ENCODE measurements at regions not wholly inside any gene's neighbourhood (a gene's known extent, or its start where the extent isn't known, plus 50 kb on each side); places are given as distances from the start of the nearest gene placed in this dataset.

DNA sequence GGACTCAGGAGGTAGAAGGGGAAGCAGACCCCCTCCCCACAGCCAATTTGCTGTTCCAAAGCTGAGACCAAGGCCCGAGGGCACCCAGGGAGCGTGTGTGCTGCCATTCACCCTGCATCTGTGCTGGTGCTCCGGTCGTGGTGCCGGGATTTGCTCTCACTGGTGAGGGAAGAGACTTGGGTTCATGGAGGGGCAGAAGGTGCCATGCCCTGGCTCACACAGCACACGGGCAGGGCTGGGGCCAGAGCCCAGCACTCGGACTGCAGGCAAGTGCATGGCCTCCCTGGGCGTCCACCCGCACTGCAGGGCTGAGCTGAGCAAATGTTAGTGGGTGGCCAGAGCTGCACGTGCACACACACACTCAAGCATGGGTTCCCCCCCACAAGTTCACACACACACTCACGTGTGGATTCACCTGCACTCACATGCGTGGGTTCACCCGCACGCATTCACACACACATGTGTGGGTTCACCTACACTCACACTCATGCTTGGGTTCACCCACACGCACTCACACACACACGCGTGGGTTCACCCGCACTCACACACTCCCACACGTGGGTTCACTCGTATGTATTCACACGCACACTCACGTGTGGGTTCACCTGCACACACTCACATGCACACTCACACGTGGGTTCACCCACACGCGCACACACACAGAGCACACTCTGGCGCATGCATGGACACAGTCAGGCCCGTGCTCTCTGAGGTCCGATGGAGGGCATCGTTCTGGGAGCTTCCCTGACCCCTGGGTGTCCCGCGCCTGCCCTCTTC is 57.0 kb upstream of the CBFA2T3 start:
- Histone ChIP-seq H3K9ac (ENCODE audit: insufficient read depth, low read length) (no peak overlapping the region), H3K9me3 (ENCODE audit: control insufficient read depth, insufficient read depth, low read depth, low read length) (no peaks in the 10 kb centered on the region), H3K27ac (ENCODE audit: insufficient read depth, low read length) (no peak overlapping the region), H2AFZ (ENCODE audit: low read length) (no peak overlapping the region), H3K4me3 (replicated peaks in 1 of 4; ENCODE audit: control extremely low read depth in 1 of 4, insufficient read depth in 1 of 4, low read depth in 3 of 4, low read length in 4 of 4) (no peak overlapping the region), H4K20me1 (ENCODE audit: control insufficient read depth, extremely low read depth, insufficient read depth, low read length) (no peaks in the 10 kb centered on the region), H3K36me3 (ENCODE audit: control insufficient read depth, insufficient read depth, low read length) (no peaks in the 10 kb centered on the region), H3K27me3 (ENCODE audit: control insufficient read depth, insufficient read depth, low read length) (peaks cover 3% of the 10 kb centered on the region), H3K4me1 (ENCODE audit: control insufficient read depth, extremely low read depth, insufficient read depth, low read length) (no peaks in the 10 kb centered on the region), H3K4me2 (ENCODE audit: extremely low read depth, insufficient read depth, low read length) (no peak overlapping the region), H3K79me2 (ENCODE audit: control insufficient read depth, insufficient read depth, low read length) (no peaks in the 10 kb centered on the region)
- DNase-seq (ENCODE audit: low read depth in 2 of 2) = no peak
- TF ChIP-seq, protein P1, sequence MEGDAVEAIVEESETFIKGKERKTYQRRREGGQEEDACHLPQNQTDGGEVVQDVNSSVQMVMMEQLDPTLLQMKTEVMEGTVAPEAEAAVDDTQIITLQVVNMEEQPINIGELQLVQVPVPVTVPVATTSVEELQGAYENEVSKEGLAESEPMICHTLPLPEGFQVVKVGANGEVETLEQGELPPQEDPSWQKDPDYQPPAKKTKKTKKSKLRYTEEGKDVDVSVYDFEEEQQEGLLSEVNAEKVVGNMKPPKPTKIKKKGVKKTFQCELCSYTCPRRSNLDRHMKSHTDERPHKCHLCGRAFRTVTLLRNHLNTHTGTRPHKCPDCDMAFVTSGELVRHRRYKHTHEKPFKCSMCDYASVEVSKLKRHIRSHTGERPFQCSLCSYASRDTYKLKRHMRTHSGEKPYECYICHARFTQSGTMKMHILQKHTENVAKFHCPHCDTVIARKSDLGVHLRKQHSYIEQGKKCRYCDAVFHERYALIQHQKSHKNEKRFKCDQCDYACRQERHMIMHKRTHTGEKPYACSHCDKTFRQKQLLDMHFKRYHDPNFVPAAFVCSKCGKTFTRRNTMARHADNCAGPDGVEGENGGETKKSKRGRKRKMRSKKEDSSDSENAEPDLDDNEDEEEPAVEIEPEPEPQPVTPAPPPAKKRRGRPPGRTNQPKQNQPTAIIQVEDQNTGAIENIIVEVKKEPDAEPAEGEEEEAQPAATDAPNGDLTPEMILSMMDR (conservative IDR thresholded peaks at IDR 0.05 in 1 of 2, IDR thresholded peaks at IDR 0.05 in 1 of 2; ENCODE audit: low read depth in 1 of 2, low read length in 2 of 2) = no peak
- TF ChIP-seq EZH2 (IDR thresholded peaks at IDR 0.05; ENCODE audit: low read length, missing control alignments) = no peak

DNA sequence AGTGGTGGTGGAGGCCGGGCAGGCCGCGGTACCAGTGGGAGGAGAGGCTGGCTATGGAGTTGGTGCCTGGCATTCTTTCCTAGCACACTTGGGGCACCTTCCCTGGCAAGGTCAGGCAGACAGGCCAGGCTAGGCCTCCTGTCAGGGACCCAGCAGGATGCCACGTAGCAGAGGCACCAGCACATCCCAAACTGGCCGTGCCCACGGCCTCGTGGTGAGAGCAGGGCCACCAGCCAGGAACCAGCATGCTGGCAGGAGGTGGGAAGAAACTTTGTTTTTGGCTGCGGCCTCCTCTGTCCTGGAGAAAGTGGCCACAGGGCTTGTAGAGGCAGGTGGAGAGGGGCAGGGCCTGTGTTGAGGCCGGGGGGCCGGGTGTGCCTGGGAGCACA is 57.6 kb upstream of the CBFA2T3 start:
- Histone ChIP-seq H3K27ac (ENCODE audit: insufficient read depth, low read length) (no peak overlapping the region), H3K9me3 (ENCODE audit: control insufficient read depth, insufficient read depth, low read depth, low read length) (no peaks in the 10 kb centered on the region), H3K4me1 (ENCODE audit: control insufficient read depth, extremely low read depth, insufficient read depth, low read length) (no peaks in the 10 kb centered on the region), H3K4me3 (replicated peaks in 1 of 4; ENCODE audit: control extremely low read depth in 1 of 4, insufficient read depth in 1 of 4, low read depth in 3 of 4, low read length in 4 of 4) (no peak overlapping the region), H3K36me3 (ENCODE audit: control insufficient read depth, insufficient read depth, low read length) (no peaks in the 10 kb centered on the region), H3K4me2 (ENCODE audit: extremely low read depth, insufficient read depth, low read length) (no peak overlapping the region), H3K27me3 (ENCODE audit: control insufficient read depth, insufficient read depth, low read length) (peaks cover 3% of the 10 kb centered on the region), H3K9ac (ENCODE audit: insufficient read depth, low read length) (no peak overlapping the region), H2AFZ (ENCODE audit: low read length) (no peak overlapping the region), H3K79me2 (ENCODE audit: control insufficient read depth, insufficient read depth, low read length) (no peaks in the 10 kb centered on the region), H4K20me1 (ENCODE audit: control insufficient read depth, extremely low read depth, insufficient read depth, low read length) (no peaks in the 10 kb centered on the region)
- TF ChIP-seq, protein P1 (conservative IDR thresholded peaks at IDR 0.05 in 1 of 2, IDR thresholded peaks at IDR 0.05 in 1 of 2; ENCODE audit: low read depth in 1 of 2, low read length in 2 of 2) = no peak
- no peak for TF ChIP-seq EZH2 (IDR thresholded peaks at IDR 0.05; ENCODE audit: low read length, missing control alignments)
- DNase-seq (ENCODE audit: low read depth in 2 of 2) = no peak

DNA sequence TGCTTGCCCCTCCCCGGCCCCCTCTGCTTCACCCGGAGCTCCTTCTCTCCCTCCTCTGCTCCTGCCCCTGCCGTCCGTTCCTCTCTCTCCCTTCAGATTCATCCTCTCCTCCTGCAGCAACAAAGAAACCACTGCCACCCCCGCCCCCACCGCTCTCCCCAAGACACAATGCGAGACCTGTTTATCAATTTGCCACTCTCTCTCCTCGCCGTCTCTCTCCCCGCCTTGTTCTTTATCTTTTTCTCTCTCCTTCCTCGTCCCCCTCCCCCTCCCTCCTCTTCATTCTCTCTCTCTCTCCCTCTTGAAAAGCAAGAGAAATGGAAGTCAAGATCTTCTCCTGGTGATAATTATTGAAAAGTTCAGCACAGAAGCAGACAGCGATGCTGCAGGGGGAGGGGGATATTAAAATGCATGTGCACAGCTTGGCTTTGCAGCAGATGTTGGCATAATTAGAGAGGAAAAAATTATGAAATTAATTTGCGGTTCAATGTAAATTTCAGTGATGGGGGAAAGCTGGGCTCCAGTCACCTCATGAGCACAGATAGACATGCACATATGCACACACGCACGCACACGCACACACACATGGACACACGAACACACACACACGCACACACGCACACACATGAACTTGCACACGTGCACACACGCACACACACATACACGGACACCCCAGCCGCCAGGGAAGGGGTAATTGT is 58.1 kb upstream of the CBFA2T3 start:
- no peak for TF ChIP-seq EZH2 (IDR thresholded peaks at IDR 0.05; ENCODE audit: low read length, missing control alignments)
- TF ChIP-seq, protein P1 (conservative IDR thresholded peaks at IDR 0.05 in 1 of 2, IDR thresholded peaks at IDR 0.05 in 1 of 2; ENCODE audit: low read depth in 1 of 2, low read length in 2 of 2) = no peak
- no peak overlapping the region for H3K4me2 ChIP-seq (ENCODE audit: extremely low read depth, insufficient read depth, low read length)
- no peak for DNase-seq (ENCODE audit: low read depth in 2 of 2)
- no peaks in the 10 kb centered on the region for H3K36me3 ChIP-seq (ENCODE audit: control insufficient read depth, insufficient read depth, low read length)
- H3K4me1 ChIP-seq (ENCODE audit: control insufficient read depth, extremely low read depth, insufficient read depth, low read length) = no peaks in the 10 kb centered on the region
- H3K27ac ChIP-seq (ENCODE audit: insufficient read depth, low read length) = no peak overlapping the region
- H3K79me2 ChIP-seq (ENCODE audit: control insufficient read depth, insufficient read depth, low read length) = no peaks in the 10 kb centered on the region
- no peak overlapping the region for H3K9ac ChIP-seq (ENCODE audit: insufficient read depth, low read length)
- H3K27me3 ChIP-seq (ENCODE audit: control insufficient read depth, insufficient read depth, low read length) = peaks cover 3% of the 10 kb centered on the region
- no peak overlapping the region for H3K4me3 ChIP-seq (replicated peaks in 1 of 4; ENCODE audit: control extremely low read depth in 1 of 4, insufficient read depth in 1 of 4, low read depth in 3 of 4, low read length in 4 of 4)
- no peak overlapping the region for H2AFZ ChIP-seq (ENCODE audit: low read length)
- no peaks in the 10 kb centered on the region for H3K9me3 ChIP-seq (ENCODE audit: control insufficient read depth, insufficient read depth, low read depth, low read length)
- H4K20me1 ChIP-seq (ENCODE audit: control insufficient read depth, extremely low read depth, insufficient read depth, low read length) = no peaks in the 10 kb centered on the region

All from fibroblast of lung (primary cell).